GM18502 (cell line): ENCODE measurements at regions not wholly inside any gene's neighbourhood (a gene's known extent, or its start where the extent isn't known, plus 50 kb on each side); places are given as distances from the start of the nearest gene placed in this dataset.
"Not testable (repeated sequence)": the region's sequence is repeated elsewhere in the genome, so short reads cannot be mapped to it uniquely, and the experiment has no call there.

Source experiments
- ATAC-seq: cut with Tn5 transposase; IDR thresholded peaks from one replicate; pipeline ENCODE4 v1.9.1; 2021; ENCODE audit warnings: mild to moderate bottlenecking; ENCODE audit not compliant: unreplicated experiment, poor library complexity

- no peak for ATAC-seq
Measured at GRCh38 chr10:28190196-28190595, 112.7 kb downstream of the MPP7 start.

- ATAC-seq: no peak
Measured at GRCh38 chr10:28188526-28188925, 114.3 kb downstream of the MPP7 start.

- no peak for ATAC-seq
Measured at GRCh38 chr10:28186887-28187578, 115.8 kb downstream of the MPP7 start.

- ATAC-seq: no peak
Measured at GRCh38 chr10:28186461-28186860, 116.4 kb downstream of the MPP7 start.

- no peak for ATAC-seq
Measured at GRCh38 chr10:28184810-28185209, 118.1 kb downstream of the MPP7 start.

- no peak for ATAC-seq
Measured at GRCh38 chr10:28181478-28182096, 121.3 kb downstream of the MPP7 start.

GRCh38 chr10:28180654-28181053, 122.2 kb downstream of the MPP7 start:
- no peak for ATAC-seq

- no peak for ATAC-seq
Measured at GRCh38 chr10:28179743-28180099, 123.1 kb downstream of the MPP7 start.

- peak; percentile 61 for ATAC-seq
Measured at GRCh38 chr10:28179006-28179742, 123.7 kb downstream of the MPP7 start.

- peak; percentile 80 for ATAC-seq
Measured at GRCh38 chr10:28177944-28178637, 124.8 kb downstream of the MPP7 start.

GRCh38 chr10:28176498-28176897, 126.4 kb downstream of the MPP7 start:
- ATAC-seq: not testable (repeated sequence)

- ATAC-seq: no peak
Measured at GRCh38 chr10:28172223-28172610, 130.6 kb downstream of the MPP7 start.

- no peak for ATAC-seq
Measured at GRCh38 chr10:28171468-28172222, 131.2 kb downstream of the MPP7 start.

GRCh38 chr10:28169525-28169924, 133.3 kb downstream of the MPP7 start:
- ATAC-seq: no peak

- ATAC-seq: no peak
Measured at GRCh38 chr10:28160866-28161405, 141.9 kb downstream of the MPP7 start.

GRCh38 chr10:28157379-28157778, 145.5 kb downstream of the MPP7 start:
- ATAC-seq: no peak

GRCh38 chr10:28155726-28156125, 147.1 kb downstream of the MPP7 start:
- ATAC-seq: no peak

GRCh38 chr10:28151636-28152035, 151.2 kb downstream of the MPP7 start:
- ATAC-seq: no peak

GRCh38 chr10:28149746-28150145, 150.9 kb upstream of the ODAD2 start:
- no peak for ATAC-seq

GRCh38 chr10:28147706-28148105, 148.8 kb upstream of the ODAD2 start:
- ATAC-seq: no peak
